ENCODE measurements at regions not wholly inside any gene's neighbourhood (a gene's known extent, or its start where the extent isn't known, plus 50 kb on each side); places are given as distances from the start of the nearest gene placed in this dataset.

DNA sequence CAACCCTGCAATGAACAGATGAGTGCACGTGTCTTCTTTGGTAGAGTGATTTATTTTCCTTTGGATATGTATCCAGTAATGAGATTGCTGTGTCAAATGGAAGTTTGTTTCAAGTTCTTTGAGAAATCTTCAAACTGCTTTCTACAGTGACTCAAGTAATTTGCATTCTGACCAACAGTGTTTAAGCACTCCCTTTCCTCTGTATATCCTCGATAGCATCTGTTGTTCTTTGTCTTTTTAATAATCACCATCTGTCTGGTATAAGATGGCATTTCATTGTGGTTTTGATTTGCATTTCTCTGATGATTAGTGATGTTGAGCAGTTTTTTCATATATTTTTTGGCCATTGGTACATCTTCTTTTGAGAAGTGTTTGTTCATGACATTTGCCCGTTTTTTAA lies 1608.3 kb upstream of the ZEB2 start:
- no peak for DNase-seq (ENCODE audit: low read depth)

DNA sequence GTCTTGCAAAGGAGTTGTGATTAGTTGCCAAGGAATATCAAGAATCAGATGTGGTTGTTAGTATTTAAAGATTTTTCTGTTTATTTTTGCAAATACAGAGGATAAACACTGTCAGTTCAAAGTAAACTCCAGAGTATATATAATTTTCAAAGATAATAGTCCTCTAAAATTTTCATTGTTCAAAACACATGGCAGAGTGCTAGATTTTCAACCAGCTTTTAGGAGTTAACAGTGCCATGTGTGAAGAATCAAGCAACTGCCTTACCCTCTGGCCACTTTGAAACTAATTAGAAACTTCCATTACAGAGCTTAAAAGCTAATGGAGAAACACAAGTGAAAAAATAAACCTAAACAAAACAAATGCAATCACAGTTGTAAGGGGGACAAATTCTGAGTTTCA lies 1605.6 kb upstream of the ZEB2 start:
- no peak for DNase-seq (ENCODE audit: low read depth)

GRCh38 chr2:146124741-146125140 lies 1604.8 kb upstream of the ZEB2 start:
- DNase-seq (ENCODE audit: low read depth): no peak

DNA sequence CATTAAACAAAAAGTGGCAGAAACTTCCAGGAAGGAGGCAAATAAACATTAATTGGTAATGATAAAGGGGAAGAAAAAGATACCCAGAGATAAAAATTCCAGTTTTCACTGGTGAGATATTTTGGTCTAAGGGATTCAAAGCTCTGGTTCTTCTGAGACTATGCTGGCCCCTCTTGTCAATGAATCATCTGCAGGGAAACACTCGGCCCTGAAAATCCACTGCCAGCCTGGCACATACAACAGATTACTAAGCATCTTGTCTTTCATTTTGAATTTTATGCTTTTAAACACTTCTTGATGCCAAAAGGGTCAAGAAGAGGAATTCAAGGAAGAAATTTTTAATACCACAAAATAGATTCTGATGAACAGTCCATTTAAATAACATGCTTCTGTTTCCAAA lies 1603.8 kb upstream of the ZEB2 start:
- DNase-seq (ENCODE audit: low read depth): no peak

GRCh38 chr2:146123256-146123655 lies 1603.3 kb upstream of the ZEB2 start:
- DNase-seq (ENCODE audit: low read depth): no peak

DNA sequence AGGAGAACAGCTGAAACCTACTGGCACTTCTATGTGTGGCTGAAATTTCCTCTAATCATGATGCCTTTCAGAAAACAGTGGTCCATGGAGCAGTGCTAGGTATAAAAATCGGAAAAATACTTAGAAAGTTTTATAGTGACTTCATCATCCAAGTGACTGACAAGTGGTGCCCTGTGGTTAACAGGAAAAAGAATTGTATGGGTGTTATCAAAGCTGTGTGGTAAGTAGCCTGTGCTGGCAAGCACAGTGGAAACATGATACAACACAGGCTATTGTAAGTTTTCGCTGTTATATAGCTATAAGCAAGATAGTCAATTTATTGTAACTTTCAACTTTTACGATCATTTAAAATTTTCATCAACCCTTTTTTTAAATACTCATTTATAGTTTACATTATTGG lies 1599.7 kb upstream of the ZEB2 start:
- DNase-seq (ENCODE audit: low read depth): no peak

GRCh38 chr2:146108993-146109392 lies 1589.1 kb upstream of the ZEB2 start:
- DNase-seq (ENCODE audit: low read depth): no peak

DNA sequence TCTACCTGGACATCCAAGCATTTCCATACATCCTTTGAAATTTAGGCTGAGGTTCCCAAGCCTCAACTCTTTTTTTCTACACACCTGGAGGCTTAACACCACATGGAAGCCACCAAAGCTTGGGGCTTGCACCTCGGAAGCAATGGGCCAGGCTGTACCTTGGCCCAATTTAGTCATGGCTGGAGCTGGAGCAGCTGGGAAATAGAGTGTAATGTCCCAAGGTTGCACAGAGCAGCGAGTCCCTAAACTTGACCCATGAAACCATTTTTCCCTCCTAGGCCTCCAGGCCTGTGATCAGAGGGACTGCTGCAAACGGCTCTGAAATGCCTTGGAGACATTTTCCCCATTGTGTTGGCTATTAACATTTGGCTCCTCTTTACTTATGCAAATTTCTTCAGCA lies 1574.3 kb upstream of the ZEB2 start:
- no peak for DNase-seq (ENCODE audit: low read depth)

DNA sequence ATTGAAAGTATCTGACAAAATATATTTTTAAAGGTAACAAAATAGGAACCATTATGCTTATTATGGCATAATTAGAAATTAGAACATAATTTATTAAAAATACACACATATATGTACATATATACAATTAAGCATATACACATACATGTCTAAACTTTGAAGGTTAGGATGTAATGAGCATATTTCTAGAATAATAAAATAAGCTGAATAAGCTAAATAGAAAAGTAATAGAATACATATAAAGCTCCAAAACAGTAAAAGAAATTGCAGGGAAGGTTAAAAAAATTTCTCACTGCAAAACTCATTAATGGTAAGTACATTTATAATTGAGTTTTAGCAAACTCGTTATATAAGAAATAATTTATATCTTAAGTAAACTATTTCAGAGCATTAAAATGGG lies 1561.5 kb upstream of the ZEB2 start:
- no peak for DNase-seq (ENCODE audit: low read depth)

DNA sequence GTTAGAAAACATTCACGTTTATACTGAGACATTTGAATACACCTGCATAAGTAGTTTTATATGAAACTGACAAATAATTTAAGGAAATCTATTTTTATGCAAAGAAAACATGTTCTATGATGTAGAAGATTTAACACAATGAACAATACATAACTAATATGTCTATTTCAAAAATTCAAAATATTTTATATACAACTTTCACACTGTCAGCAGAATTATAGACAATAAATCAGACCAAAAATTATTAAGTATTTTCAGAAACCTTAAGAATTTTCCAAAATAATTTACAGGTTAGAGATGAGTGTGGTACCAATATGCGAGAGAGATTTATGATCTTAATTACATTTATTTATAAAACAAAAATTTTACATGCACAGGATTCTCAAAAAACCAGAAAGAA lies 1561.0 kb upstream of the ZEB2 start:
- no peak for DNase-seq (ENCODE audit: low read depth)

GRCh38 chr2:146079216-146079615 lies 1559.3 kb upstream of the ZEB2 start:
- no peak for DNase-seq (ENCODE audit: low read depth)

DNA sequence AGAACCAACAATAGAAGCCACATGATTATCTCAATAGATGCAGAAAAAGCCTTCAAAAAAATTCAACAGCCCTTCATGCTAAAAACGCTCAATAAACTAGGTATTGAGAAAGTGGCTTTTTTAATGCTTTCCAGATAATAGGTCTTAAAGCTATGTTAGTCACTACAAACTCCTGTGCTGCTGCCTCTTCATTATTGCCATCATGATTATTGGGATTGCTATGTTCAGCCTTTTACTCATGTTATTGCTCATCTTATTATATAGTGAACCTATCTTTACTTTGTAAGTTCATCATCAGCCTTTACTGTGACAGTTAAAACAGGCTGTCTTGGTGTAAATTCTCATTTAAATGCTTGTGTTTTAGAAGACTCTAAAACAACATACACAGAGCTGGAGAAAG lies 1557.2 kb upstream of the ZEB2 start:
- DNase-seq (ENCODE audit: low read depth): no peak

DNA sequence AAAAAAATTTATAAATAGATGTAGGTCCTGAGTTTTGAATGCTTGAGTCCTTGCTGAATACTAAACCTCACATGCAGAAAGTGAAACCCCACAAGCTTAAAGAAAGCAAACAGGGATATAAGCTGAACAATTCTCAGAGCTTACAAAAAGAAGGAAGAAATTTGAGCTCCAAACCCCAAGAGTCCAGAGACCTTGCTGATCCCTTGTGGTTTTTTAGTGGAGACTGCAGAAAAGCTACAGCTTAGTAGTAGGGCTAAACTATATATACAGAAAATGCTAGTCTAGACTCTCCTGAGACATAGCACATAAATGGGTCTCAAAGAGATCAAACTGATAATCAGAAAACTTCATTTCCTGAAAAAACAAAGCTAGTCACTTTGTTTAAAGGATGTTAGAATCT lies 1548.1 kb upstream of the ZEB2 start:
- no peak for DNase-seq (ENCODE audit: low read depth)

- no peak for DNase-seq (ENCODE audit: low read depth)
These were observed 1528.2 kb upstream of the ZEB2 start for GRCh38 chr2:146048141-146048540.

DNA sequence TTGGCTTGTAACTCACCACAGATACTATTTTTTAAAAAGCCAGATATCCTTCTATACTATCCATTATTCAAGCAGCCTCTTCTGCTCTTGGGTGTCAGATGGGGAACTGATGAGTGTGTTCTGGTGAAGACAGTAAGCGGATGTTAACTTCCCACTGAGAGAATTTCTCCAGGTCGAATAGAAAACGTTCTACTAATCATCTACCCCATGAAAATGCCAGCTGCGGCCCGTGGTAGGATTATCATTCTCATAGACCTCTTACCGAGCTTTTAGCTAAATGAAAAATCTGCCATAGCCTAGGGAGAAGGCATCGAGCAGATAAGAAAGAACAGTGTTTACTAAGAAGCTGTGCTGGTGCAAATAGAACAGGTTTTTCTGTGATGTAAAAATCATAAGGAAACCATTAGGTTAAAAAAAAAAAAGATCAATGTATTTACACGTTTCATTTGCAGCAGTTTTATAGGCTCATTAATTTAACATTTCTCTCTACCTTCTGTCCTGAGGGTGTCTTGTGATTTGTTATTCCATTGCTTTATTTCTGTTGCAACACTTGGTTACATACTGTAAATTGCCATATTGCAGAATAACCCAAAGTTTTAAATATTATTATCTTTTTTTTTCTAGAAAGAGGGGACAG lies 1521.5 kb upstream of the ZEB2 start:
- DNase-seq (ENCODE audit: low read depth): no peak

- DNase-seq (ENCODE audit: low read depth): no peak
These were observed 1520.1 kb upstream of the ZEB2 start for GRCh38 chr2:146040051-146040450.

DNA sequence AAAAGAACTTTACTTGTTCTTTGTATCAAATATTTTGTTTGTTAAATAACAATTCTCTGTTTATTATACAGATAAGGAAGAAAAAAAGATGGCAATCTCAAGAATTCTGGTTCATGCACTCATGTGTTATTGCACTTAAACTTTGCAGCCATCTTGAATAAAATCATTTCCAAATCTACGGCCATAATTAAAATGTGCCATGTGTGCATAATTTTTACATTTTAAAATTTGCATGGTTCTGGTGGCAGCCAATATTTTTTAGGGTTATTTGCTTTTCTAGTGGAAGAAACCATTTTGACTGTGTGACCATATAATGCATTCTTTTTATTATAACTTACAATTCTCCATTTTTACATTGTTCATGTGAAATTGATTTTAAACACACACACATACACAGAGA lies 1518.1 kb upstream of the ZEB2 start:
- DNase-seq (ENCODE audit: low read depth): no peak

DNA sequence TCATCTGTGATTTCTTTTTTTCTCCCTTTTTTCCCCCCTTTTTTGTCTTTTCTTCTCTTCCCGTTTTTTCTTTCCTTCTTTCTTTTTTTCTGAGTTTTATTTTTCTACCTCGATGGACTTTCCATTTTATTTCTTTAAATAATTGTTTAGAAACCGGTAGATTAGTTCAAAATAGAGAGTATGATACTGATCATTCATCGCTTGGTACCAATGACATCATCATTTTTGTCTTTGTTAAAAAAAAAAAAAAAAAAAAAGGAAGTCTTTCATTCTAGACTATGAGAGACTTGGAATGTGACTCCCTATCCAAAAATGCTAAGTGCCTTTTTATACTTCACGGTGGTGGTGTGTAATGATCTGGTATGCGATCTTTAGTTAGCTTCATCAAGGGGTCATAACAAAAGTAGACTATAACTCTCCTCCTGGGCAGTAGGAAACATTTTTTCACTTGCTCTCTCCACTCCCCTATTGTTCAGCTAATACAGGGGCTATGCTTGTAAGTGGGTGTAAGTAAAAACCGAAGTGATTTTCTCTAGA lies 1517.5 kb upstream of the ZEB2 start:
- no peak for DNase-seq (ENCODE audit: low read depth)

DNA sequence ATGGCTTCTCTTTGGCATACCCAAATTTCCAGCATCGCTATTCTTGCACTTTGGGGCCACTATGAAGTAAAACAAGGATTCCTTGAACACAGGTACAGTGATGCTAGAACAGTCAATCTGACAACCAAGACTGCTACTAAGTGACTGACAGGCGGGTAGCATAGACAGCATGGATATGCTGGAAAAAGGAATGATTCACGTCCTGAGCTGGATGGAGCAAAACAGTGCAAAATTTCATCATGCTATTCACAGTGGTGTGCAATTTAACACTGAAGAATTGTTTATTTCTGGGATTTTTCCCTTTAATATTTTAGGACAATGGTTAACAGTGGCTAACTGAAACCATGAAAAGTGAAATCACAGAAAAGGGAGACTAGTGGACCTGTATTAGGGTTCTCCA lies 1511.2 kb upstream of the ZEB2 start:
- DNase-seq (ENCODE audit: low read depth): no peak

GRCh38 chr2:146027156-146027555 lies 1507.2 kb upstream of the ZEB2 start:
- DNase-seq (ENCODE audit: low read depth): no peak

- DNase-seq (ENCODE audit: low read depth): no peak
These were observed 1505.6 kb upstream of the ZEB2 start for GRCh38 chr2:146025519-146025918.

- no peak for DNase-seq (ENCODE audit: low read depth)
These were observed 1504.4 kb upstream of the ZEB2 start for GRCh38 chr2:146024212-146024743.

DNA sequence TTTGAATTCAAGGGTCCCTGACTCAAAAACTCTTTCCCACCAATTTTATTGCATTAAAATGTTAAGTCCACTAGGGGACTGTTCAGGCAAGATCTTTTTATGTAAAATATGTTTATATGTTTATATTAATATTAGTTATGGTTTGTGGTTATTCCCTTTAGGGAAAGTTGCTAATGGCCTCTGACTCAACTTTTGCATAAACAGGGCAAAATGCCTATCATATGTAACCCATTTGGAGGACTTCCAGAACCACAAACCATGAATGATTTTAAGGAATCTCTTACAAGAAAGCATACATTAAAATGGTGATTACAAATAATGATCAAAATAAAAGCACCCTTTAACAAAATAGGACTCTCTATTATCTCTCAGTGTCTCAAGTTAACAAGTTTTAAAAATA lies 1484.5 kb upstream of the ZEB2 start:
- no peak for DNase-seq (ENCODE audit: low read depth)

DNA sequence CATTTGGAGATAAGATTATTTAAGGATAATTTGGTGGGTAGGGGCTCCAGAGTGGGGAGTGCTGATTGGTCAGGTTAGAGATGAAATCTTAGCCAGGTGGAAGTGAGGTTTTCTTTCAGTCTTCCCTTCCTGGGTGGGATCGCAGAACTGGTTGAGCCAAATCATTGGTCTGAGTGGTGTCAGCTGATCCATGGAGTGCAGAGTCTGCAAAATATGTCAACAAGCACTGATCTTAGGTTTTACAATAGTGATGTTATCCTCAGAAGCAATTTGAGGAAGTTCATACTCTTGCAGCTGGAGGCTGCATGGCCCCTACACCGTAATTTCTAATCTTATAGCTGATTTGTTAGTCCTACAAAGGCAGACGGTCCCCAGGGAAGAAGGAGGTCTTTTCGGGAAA lies 1483.4 kb upstream of the ZEB2 start:
- no peak for DNase-seq (ENCODE audit: low read depth)
